ENCODE measurements at regions not wholly inside any gene's neighbourhood (a gene's known extent, or its start where the extent isn't known, plus 50 kb on each side); places are given as distances from the start of the nearest gene placed in this dataset.

DNA sequence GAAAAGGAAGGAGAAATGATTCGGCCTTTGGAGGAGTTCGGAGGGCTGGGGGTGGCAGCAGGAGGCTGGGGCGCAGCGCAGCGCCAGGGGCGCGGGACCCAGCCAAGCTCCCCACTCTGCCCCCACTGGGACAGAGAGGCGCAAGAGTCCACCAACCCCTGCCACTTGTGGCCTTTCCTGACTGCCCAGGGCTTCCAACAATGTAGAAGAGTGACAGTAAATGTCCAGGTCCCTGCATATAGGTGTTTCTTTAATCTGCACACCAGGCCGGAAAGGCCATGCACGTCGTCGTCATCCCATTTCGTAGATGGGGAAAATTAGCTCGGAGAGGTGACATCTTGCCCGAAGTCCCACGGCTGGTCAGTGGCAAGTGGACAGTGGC, 96.6 kb downstream of the INHBB start:
- TF ChIP-seq, protein P1, sequence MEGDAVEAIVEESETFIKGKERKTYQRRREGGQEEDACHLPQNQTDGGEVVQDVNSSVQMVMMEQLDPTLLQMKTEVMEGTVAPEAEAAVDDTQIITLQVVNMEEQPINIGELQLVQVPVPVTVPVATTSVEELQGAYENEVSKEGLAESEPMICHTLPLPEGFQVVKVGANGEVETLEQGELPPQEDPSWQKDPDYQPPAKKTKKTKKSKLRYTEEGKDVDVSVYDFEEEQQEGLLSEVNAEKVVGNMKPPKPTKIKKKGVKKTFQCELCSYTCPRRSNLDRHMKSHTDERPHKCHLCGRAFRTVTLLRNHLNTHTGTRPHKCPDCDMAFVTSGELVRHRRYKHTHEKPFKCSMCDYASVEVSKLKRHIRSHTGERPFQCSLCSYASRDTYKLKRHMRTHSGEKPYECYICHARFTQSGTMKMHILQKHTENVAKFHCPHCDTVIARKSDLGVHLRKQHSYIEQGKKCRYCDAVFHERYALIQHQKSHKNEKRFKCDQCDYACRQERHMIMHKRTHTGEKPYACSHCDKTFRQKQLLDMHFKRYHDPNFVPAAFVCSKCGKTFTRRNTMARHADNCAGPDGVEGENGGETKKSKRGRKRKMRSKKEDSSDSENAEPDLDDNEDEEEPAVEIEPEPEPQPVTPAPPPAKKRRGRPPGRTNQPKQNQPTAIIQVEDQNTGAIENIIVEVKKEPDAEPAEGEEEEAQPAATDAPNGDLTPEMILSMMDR (conservative IDR thresholded peaks at IDR 0.05; ENCODE audit: low read depth, low read length) = no peak
- TF ChIP-seq EZH2 (IDR thresholded peaks at IDR 0.05; ENCODE audit: borderline replicate concordance, low read depth, low read length, poor library complexity, severe bottlenecking) = no peak
